HG03354 (cell line): ENCODE measurements at regions not wholly inside any gene's neighbourhood (a gene's known extent, or its start where the extent isn't known, plus 50 kb on each side); places are given as distances from the start of the nearest gene placed in this dataset.

Source experiments
- ATAC-seq: cut with Tn5 transposase; IDR thresholded peaks from one replicate; pipeline ENCODE4 v1.9.1; 2021; ENCODE audit warnings: mild to moderate bottlenecking; ENCODE audit not compliant: unreplicated experiment, poor library complexity, severe bottlenecking

DNA sequence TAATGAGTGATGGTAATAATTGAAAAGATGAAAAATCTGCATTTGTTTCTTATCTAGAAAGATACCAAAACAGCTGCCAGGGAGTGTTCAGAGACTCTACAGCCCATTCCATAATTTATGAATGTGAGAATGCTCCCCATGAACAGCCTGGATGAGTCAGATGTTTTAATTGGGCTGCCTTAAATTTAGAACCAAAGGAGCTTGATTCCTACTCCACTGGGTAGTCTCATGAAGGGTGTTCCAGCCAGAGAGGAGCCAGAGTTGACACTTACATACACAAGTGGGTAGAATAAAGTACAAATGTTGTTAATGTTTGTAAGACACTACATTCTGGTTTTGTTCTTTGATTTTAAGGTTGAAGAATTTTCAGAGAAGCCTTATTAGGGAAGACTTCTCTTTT lies 123.2 kb upstream of the PRNP start:
- ATAC-seq = no peak

DNA sequence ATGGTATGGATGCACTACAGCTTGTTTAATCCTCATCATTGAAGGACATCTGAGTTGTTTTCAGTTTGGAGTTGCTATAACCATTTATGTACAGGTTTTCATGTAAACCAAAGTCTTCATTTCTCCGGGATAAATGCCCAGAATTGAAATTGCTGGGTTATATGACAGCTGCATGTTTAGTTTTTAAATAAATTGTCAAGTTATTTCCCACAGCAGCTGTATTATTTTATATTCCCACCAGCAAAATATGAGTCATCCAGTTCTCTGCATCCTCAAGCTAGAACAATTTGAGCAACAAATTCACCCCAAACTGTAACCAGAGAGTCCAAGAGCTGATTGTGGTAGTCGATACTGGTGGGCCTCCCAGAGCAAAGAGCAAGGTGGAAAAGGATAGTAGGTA lies 125.6 kb upstream of the PRNP start:
- ATAC-seq = no peak

DNA sequence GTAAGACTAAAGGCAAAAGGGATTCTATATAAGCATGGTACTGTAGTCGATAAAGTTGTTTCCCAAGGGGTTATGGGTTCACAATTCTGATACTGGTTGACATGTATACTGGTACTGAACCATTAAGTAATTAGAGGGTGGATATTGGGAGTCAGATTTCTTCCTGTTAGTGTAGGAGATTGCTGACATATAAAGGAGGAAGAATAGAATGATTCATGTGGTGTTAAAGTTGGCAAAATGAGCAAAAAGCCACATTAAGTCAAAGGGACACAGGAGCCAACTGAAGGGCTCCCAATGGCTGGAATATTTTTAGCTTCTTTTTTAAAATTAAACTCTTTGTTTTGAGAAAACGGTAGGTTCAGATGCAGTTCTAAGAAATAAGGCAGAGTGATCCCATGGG lies 126.3 kb upstream of the PRNP start:
- no peak for ATAC-seq

DNA sequence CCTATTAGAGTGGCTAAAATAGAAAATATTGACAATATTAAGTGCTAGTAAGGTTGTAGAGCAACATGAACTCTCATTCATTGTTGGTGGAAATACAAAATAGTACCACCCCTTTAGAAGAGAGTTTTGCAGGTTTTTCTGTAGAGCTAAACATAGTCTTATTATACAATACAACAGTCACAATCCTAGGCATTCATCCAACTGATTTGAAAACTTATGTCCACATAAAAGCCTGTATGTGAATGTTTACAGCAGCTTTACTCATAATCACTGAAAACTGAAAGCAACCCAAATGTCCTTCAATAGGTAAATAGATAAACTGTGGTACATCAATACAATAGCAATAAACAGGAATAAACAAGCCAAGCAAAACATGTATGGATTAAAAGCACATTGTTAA lies 127.2 kb upstream of the PRNP start:
- ATAC-seq = no peak

DNA sequence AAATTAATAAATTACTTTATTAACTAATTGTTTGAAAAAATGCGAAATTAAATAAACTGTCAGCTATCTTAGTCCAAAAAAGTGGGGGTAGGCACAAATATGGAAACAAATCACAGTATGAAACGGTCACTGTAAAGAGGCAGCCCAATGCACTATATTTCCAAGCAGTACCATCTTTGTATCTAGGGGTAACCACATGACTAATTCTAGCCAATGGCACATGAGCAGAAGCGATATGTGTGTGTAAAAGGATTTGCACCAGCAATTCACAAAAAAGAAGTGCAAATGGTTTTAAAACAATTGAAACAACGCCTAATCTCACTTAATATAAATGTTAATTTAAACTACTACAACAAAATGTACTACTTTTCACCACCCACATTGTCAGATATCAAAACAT lies 129.5 kb upstream of the PRNP start:
- ATAC-seq = no peak

DNA sequence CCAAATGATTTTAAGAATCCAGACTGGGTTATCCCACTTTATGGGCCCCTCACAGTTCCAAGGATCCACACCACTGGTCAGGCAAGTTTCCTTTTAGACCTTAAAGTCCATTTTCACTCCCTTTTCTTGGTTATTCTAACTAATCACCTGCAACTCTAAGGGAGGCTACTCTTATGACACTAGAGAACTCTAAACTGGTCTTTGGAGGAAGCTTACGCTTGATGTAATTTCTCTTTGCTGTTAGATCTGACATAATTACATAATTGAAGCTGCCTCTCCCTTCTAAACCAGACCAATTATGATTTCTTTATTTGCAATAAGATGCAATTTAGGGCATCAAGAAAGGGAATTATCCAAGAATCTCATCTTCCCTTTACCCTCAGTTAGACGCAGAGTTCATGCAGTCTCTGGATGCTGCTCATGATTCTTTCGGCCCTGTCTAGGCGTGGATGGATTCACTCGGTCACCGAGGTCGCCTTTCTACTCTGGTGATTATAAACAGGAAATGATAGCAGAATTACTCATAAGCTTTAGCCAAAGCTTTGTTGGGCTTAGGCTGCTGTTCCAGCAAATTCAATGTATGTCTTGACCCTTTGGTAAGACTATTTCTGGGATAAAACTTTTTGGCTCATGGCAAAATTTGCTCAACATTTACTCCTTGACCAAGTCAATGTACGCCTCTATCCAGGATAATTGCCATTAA lies 130.9 kb upstream of the PRNP start:
- ATAC-seq = no peak

DNA sequence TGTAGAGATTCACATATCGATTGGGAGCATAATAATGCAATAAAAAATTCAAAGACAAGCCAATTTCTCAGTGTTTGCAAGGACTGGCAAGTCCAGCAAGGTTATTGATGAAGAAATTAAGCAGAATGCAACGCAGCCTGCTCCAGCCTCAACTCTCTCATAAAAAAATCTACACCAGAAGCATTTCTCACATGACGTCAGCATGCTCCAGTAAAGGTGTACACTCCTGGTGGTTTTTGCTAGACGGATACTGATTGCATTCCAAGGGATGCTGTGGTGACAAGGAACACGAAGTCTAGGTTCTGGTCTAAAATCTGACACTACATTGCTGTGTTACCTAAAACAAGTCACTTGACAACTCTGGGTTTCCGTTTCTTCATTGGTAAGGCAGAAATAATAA lies 131.9 kb upstream of the PRNP start:
- no peak for ATAC-seq

DNA sequence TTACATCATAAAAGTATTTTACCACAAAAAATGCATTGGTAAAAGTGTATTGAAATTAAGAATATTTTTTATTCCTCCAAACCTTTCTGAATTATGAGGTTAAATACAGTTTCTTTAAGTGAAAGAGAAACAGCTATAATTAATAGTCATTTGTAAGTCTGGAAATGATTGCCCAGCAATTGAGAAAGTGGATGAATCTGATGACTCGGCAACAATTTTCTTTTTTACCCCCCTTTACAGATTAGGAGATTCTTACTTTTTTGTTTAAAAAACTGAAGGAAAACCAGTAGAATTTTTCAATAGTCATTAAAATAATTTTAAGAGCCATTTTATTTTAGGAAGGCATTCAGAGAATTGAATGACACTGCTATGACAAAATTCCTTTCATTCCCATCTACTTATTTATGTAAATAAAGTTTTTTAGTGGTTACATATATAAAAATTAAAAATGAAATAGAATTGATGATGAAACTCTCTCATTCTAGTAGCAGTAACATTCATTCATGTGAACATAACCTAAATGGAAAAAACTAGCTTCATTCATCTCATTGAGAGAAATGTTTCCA lies 134.1 kb upstream of the PRNP start:
- no peak for ATAC-seq

DNA sequence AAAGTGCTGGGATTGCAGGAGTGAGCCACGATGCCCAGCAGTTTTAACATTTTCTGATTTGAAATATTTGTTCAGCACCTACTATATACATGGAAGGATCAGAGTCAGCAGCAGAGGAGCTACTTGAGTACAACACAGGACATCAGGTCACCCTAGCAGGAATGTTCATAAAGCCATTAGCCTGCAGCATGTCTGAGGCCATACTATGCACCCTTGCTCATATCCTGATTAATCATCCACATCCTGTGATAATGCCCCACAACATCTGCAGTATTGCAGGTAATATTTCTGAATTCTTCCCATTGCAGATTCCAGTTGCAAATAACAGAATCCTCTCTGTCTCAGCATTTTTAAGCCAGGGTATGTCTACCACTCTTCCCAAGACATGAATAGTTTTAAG lies 135.5 kb upstream of the PRNP start:
- ATAC-seq = no peak

DNA sequence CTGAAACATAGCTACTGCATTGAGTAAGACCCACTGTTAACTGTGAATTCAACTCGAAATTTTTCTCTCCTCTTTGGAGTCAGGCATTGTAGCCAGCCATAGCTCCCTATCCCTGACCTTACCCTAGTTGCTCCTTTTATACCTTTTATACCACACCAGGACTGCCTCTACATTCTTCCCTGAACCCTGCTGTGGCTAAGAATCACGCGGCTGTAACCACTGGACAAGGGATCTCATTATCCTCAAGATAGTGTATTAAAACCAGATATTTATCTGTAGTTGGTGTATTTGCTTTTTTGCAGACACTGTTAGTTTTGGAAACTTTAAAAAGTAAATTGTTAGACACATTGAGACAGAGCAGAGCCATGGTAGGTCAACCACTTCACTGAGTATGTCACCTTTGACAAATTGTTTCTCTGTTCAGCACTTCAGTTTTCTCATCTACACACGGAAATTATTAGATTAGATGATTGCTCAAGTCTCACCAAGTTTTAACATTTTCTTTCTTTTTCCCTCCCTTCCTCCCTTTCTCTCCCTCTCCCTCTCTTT lies 136.5 kb upstream of the PRNP start:
- no peak for ATAC-seq

DNA sequence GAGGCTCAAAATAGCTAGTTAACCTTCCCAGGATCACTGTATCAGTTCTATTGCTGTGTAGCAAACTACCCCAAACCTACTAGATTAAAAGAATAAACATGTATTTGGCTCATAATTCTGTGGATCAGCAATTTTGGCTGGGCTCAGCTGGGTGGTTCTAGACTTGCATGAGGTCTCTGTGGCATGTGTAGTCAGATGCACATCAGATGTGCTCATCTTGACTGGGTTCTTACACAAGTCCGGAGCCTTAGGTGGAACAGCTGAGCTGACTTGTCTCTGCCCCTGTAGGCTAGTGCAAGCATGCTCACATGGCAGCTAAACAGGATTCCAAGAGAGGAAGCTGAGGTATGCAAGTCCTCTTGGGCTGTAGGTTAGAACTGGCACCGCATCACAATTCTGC lies 137.7 kb upstream of the PRNP start:
- no peak for ATAC-seq

DNA sequence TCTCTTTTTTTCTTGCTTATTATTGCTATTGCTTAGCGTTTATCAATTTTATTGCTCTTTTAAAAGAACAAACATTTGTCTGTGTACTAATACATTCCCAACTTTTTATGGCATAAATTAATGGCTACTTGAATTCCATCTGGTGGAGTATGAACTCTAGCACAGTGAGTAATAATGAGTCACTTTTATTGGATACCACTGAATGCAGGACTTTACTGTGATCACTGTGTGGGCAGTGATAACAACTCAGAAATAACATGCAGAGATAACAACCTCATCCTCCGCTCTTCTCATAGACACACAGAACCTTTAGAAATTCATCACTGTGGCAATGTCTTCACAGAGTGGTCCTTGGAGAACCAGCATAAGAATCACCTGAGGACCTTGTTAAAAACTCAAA lies 139.5 kb upstream of the PRNP start:
- no peak for ATAC-seq

DNA sequence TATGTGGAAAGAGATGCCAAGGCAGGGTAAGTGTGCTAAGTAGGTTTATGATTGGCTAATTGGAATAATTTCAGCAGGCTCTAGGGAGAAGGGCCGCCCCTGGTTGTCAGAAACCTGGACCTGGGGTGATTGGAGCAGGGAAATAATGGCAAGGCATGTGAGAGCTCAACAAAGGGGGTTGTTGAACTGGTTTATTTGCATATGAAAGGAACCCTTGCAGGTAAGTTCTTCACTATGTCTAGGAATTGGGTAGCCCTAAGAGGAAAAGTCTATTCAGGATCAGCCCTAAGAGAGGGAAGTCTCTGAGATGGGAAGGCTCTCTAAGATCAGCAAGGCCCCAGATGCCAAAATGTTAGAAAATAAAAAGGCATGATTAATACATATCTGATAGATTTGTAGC lies 139.9 kb upstream of the PRNP start:
- ATAC-seq = no peak

DNA sequence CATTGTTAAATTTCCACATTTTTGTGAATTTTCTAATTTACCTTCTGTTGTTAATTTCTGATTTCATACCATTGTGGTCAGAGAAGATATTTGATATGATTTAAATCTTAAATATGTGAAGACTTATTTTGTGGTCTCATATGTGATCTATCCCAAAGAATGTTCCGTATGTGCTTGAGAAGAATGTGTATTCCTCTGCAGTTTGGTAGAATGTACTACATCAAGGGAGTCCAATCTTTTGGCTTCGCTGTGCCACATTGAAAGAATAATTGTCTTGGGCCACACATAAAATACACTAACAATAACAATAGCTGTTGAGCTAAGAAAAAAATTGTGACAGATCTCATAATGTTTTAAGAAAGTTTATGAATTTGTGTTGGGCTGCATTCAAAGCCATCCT lies 140.7 kb upstream of the PRNP start:
- no peak for ATAC-seq

DNA sequence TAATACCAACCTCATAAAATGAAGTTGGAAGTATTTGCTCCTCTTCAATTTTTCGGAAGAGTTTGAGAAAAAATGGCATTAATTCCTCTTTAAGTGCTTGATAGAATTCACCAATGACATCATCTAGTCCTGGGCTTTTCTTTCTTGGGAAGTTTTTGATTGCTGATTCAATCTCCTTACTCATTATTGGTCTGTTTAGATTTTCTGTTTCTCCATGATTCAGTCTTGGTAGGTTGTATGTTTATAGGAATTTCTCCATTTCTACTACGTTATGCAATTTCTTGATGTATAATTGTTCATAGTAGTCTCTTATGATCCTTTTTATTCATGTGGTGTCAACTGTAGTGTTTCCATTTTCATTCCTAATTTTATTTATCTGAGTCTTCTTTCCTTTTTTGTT lies 141.5 kb upstream of the PRNP start:
- ATAC-seq = no peak

DNA sequence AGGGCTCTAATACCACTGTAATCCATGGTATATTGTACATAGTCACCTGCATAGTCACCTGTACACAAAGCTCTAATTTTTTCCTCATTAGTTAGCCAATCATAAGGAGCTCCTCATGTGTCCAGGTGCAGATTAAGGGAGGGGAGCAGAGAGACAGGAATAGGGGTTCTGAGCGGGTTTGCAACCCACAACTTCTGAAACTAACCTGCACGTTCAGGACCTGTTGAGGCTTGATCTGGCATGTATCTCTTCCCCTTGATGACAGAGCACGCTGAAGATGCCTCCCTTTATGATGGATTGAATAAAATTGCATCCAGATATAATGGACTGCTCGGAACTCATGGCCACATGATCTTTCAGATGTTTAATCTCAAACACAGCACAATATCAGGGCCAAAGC lies 144.0 kb upstream of the PRNP start:
- ATAC-seq = no peak

DNA sequence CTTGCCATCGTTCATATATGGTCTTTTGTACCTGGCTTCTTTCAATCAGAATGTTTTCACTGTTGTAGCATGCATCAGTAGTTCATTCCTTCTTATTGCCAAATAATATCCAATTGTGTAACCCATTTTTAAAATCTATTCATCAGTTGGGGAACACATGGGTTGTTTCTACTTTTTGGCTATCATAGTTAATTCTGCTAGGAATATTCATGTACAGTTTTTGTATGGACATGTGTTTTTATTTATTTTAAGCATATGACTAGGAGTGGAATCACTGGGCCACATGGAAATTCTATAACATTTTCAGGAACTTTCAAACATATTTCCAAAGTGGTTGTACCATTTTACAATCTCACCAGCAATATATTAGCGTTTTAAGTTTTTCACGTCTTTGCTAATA lies 151.9 kb upstream of the PRNP start:
- ATAC-seq = no peak

DNA sequence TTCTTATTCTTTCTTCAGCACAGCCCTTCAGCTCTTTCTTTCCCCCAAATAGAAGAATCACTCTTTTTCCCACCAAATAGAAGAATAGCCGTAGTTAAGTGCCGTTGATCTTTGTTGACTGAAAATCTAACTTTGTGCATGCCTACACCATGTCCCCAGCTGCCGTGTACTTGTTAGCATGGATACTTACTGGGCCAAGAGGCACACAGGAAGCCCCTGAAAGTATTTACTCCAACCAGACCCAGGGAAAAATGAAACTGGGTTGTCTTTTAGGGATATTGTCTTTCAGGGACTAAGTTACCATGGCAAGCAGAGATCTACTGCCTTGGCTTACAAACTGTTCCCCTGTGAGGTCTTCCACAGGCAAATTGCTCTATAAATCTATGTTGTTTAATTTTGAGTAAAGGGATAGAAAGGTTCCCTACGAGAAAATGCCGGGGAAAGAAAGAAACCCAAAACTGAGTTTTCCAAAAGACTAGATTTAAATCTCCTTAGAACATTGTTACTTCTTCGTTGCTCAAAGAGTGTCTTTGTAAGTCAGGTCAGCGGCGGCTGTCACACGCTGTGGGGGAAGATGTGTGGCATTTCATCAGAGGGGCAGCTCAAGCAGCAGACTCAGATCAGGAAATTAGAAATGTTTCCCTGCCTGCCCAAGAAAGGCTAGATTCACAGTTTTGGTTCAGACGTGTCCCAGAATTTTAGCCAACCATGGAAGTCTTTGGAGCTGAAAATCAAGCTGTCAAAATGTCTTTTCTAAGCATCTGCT lies 152.7 kb upstream of the PRNP start:
- no peak for ATAC-seq

DNA sequence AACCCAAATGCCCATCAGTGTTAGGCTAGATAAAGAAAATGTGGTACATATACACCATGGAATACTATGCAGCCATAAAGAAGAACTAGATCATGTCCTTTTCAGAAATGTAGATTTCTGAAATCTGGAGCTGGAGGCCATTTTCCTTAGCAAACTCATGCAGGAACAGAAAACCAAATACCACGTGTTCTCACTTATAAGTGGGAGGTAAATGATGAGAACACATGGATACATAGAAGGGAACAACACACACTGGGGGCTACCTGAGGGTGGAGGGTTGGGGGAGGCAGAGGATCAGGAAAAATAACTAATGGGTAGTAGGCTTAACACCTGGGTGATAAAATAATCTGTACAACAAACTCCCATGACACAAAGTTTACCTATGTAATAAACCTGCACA lies 153.5 kb upstream of the PRNP start:
- no peak for ATAC-seq

DNA sequence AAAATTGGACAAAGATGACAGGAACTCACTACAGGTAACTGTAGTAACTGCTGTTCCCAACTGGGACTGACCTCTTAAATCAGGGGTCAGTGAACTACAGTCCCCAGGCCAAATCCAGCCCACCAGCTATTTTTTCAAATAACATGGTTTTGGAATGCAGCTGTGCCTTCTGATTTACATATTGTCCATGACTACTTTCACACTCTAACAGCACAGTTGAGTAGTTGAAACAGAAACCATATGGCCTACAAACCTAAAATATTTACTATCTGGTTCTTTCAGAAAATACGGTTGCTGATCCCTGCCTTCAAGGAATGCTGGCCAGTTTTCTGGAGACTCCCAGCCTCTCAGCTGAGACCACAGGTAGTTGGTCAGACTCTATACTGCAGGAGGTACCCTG lies 161.5 kb upstream of the PRNP start:
- no peak for ATAC-seq

DNA sequence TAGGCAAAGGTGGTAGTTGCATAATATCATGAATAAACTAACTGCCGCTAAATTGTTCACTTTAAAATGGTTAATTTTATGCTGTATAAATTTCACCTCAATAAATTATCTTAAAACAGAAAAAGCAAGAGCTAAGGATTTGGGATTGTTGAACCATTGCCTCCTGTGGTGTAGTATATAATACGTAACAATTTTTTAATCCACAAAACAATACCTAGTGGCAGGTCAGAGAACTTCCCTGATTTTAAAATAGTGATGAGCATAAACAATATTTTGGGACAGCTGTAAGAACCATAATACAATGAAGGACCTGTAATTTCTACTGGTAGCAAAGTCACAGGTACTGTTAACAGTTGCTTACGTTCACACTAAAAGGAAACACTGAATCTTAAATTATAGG lies 161.9 kb upstream of the PRNP start:
- no peak for ATAC-seq
